HG02840 (cell line): ENCODE measurements at regions not wholly inside any gene's neighbourhood (a gene's known extent, or its start where the extent isn't known, plus 50 kb on each side); places are given as distances from the start of the nearest gene placed in this dataset.
"Not testable (repeated sequence)": the region's sequence is repeated elsewhere in the genome, so short reads cannot be mapped to it uniquely, and the experiment has no call there.

ENCODE experiments used
- ATAC-seq: cut with Tn5 transposase; IDR thresholded peaks from one replicate; pipeline ENCODE4 v1.9.1; 2021; ENCODE audit warnings: mild to moderate bottlenecking, moderate library complexity, moderate number of reproducible peaks; ENCODE audit not compliant: unreplicated experiment, low FRiP score

DNA sequence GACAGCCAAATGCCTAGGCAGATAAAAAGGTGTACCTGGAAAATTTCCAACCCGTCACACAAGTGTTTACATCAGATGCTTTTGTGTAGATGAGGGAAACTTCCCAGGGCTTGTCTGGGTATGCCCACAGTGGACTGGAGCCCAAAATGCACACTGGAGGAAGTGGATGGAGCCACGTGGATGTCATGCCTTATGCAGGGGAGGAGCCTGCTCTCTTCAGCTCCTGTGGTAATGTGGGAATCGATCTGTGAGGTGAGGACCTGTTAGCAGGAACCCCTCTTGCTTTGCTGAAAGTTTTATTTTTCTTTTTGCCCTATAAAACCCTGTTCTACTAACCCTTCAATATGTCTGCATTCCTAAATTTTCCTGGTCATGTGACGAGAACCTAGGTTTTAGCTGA is 439.2 kb upstream of the CDH9 start:
- no peak for ATAC-seq

- ATAC-seq: no peak
Observed at GRCh38 chr5:27476356-27476988, 438.1 kb upstream of the CDH9 start.

DNA sequence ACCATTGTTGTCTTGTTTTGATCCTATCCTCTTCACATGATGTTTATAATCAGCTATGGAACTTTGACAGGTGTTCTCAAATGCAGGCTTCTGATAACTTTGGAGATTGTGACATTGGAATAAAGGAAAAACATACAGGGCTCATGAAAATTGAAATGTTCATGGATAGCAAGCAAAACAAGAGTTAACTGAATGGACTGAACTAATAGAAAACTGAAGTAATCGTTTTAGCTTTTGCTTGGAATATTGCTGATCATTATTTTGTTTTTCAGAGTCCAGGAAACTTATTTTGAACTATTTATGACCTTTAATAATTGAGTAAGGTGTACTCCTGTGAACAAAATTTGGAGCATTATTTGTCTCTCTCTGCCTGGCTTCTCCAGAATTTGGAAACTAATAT is 436.7 kb upstream of the CDH9 start:
- no peak for ATAC-seq

DNA sequence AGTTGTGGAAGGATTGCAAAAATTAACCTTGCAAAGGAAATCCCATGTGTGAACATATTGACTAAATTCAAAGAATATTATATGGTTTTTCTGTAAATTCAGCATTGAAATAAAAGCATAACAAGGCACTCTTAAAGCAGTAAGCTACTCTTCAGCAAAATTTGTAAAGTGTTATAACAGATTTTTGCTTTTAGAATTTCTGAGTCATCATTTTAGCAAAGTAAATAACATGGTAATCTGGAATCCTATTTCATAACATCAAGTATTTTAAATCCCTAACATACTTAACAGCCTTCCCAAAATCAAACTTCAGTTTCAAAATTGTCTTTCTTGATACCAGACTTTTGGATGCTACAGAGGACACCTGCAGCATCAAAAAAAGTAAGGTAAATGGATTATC is 436.0 kb upstream of the CDH9 start:
- ATAC-seq: no peak

DNA sequence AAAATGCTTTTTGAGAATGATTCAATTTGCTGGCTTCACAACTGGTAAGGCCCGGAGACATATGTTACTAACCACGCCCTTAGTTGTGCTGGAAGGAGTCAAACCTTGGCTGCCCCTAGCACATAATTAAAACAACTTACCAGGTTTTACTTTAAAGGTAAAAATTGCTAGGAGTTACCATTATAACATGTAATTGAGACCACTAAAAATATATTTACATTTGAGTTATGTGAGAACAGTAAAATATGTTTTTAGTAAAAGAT is 435.6 kb upstream of the CDH9 start:
- ATAC-seq: no peak

- no peak for ATAC-seq
Observed at GRCh38 chr5:27473307-27474046, 435.1 kb upstream of the CDH9 start.

DNA sequence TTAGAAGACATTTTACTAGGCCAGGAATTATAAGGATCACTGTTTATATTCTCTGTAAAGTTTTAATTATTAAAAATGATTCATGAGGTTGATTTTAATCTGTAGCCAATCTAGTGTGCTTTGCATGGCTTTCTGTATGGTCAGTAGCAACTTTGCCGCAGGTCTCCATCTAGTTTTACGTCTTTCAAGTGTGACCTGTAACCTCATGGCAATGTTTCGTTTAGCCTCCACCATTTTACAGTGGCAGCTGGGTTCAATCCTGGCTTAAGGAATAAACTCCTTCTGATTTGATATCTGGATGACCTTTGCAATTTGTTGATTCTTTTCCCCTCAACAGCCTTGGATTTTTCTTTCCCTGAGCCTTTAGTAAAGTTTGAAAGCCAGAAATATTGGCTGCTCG is 434.5 kb upstream of the CDH9 start:
- ATAC-seq: no peak

DNA sequence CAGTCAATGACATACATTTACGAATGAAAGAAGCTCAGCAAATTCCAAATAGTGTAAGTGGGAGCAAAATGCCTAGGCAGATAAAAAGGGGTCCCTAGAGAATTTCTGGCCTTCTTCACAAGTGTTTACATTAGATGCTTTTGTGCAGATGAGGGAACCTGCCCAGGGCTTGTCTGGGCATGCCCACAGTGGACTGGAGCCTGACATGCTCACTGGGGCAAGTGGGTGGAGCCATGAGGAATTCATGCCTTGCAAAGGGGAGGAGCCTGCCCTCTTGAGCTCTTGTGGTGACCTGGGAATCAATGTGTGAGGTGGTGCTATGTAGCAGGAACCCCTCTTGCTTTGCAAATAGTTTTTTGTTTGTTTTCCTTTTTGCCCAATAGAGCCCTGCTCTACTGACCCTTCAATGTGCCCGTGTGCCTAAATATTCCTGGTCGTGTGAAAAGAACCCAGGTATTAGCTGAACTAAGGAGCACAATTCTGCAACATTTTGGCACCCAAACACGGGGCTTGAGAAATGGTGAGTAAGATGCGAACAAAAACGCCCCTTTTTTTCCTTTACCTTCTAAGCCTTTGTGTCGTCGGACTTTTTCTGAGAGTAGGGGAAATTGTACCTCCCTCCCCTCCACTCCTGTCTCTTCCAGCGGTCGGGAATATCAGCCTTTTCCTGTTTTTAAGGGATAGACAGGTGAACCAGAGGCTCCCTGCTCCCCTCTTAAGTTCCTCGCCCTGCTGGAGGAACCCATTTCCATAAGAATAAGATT is 433.8 kb upstream of the CDH9 start:
- peak; percentile 79 for ATAC-seq

DNA sequence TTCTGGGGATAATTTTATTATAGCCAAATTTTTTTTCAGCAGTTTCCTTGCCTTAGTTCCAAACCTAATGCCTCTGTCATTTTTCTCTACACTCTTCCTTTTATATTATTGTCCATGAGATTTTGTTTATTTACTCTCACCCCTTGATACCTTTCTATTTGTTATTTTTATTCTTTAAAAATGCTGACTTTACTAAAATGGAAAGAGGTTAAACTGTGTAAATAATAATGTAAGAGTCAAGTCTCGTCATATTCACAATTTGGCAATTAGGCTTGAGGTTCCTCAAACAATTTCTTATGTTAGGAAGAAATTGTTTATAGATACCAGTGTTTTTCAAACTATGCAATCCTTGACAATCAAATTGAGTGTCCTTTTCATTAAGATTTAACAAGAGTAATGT is 428.6 kb upstream of the CDH9 start:
- no peak for ATAC-seq

DNA sequence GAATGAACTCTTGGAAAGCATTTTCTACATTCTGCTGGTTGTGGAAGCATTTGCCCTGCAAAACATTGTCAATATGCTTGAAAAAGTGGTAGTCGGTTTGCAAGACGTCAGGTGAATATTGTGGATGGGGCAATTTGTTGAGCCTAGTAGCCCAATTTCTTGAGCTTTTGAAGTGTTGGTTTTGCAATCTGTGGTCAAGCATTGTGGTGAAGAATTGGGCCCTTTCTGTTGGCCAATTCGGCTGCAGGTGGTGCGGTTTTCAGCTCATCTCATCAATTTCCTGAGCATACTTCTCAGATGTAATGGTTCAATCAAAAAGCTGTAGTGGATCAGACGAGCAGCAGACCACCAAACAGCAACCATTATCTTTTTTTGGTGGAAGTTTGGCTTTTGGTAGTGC is 426.8 kb upstream of the CDH9 start:
- no peak for ATAC-seq

DNA sequence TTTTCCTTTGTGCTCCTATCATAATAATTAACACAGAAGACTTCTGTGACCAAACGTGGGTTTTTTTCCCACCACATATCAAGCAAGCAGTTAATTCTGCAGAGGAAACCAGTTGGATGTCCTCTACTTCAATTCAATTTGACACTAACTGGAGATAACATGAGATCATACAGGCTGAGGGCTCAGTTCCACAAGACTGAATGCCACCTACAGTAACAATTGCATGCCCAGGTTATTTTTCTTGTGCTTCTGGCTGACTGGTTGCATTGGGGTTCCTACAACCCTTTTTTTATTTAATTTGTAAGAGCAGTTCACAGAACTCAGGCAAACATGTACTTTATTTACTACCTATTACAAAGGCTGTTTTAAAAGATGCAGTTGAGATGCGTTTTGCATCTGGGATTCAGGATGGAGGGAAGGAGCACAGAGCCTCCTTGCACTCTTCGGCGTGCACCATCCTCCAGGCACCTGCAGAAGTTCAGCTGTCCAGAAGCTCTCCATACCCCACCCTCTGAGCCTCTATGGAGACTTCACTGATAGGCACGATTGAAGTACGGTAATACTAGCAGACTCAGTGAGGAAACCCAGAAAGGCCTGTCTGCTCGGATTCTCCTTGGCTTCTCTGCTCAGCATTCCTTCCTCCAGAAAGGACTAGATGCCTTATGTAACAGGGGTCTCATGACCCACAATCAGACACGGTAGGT is 425.2 kb upstream of the CDH9 start:
- no peak for ATAC-seq

DNA sequence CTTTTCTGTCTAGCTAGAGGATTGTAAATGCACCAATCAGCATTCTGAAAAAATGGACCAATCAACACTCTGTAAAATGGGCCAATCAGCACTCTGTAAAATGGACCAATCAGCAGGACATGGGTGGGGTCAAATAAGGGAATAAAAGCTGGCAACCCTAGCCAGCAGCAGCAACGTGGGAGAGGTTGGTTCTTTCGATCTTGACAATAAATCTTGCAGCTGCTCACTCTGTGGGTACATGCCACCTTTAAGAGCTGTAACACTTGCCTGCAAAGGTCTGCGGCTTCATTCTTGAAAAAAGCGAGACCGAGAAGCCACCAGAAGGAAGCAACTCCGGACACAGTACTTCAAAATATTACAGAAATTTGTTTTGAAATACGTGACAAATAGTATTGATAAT is 424.6 kb upstream of the CDH9 start:
- ATAC-seq: no peak

- no peak for ATAC-seq
Observed at GRCh38 chr5:27458287-27458686, 419.9 kb upstream of the CDH9 start.

DNA sequence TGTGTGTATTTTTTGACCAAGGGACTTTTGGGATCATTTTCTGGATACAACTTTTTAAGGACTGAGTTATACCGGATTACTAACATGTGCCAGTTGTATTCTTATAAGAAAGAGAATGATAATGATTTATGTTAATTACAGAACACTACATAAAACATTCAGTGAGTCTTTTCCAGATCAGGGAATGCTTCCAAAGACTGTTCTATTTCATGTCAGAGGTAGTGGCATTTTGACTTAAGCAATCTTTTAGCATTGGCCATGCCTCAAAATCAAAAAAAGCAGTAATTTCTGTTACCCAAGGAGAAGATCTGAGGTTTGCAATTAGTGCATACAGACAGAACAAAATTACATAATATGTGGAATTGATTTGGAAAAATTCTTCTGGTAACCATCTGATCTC is 413.0 kb upstream of the CDH9 start:
- no peak for ATAC-seq

DNA sequence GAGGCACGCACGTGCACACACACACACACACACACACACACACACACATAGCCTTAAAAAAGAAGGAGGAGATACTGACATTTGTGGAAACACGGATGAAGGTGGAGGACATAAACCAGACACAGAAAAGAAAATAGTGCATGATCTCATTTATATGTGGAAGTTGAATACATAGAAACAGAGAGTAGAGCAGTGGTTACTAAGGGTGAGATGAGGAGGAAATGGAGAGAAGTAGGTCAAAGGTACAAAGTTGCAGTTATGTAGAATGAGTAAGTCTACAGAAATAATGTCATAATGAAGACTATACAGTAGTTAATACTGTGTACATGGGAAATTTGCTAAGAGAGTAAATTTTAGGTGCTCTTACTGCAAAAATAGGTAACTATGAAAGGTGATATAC is 412.2 kb upstream of the CDH9 start:
- no peak for ATAC-seq

- ATAC-seq: not testable (repeated sequence)
Observed at GRCh38 chr5:27439383-27439782, 401.0 kb upstream of the CDH9 start.

DNA sequence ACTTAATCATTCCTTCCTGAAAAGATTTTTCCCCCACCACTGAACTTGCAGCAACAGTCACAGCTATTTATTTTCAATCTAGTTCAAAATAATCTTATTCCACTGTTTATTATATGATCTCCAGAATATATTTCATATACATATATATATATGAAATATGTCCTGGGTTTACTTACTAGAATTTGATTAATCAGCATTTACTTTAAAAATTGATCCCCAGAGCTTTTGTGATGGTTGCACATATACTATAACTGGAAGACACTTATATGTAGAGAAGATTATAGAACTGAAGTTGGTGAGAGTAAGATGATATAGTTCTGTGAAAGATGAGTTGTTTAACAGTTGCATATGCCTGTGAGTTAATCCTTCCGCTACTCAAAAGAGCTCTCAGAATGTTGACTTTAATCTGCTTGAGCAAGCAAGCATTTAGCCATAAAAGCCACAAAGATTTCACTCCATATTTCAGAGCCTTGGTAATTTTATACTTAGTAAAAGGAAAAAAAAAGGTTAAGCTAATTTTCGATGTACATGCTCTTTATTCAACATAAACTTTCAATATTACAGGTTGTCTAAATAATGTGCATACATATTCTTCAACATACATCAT is 399.3 kb upstream of the CDH9 start:
- no peak for ATAC-seq

GRCh38 chr5:27434335-27434734 is 395.9 kb upstream of the CDH9 start:
- ATAC-seq: no peak

DNA sequence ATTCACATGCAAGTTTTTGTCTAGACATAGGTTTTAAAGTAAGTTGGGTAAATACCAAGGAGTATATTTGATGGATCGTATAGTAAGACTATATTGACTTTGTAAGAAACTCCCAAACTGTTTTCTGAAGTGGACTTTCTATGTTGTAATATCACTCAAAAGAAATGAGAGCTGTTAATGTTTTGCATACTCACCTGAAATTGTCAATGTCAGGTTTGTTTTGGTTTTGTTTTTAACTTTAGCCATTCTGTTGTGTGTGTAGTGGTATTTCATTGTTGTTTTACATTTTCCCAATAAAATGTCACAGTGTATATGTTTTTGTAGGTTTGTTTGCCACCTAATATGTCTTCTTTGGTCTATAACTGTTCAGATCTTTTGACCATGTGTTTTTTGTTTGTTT is 375.7 kb upstream of the CDH9 start:
- ATAC-seq: no peak

GRCh38 chr5:27412384-27412783 is 374.0 kb upstream of the CDH9 start:
- no peak for ATAC-seq

DNA sequence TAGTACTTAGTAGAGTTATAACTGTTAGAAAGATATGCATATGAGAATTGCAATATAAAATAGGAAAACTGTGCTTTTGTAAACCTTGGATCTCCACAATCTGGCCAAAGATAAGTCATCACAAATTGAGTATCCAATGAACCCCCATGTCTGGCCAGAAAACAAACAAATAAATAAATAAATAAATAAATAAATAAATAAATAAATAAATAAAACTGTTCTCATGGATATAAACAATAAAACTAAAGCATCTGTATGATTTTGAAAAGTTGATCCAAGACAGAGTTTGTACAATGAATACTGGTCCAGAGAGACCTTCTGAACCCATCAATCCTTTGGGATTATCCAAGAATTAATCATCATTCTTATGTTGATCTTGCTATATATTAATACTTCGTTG is 367.6 kb upstream of the CDH9 start:
- no peak for ATAC-seq
